Panc1 (cell line): ENCODE measurements at regions not wholly inside any gene's neighbourhood (a gene's known extent, or its start where the extent isn't known, plus 50 kb on each side); places are given as distances from the start of the nearest gene placed in this dataset. TPM values are rescaled to one million over a fixed set of nuclear protein-coding genes. Genes with fewer than 3 reads are reported as not detected.

Experiments
- ATAC-seq: fragments of 200-7000 bp; cut with Tn5 transposase; 2 replicates; pipeline ENCODE4 v1.9.1; 2020; ENCODE audit warnings: mild to moderate bottlenecking, moderate library complexity
- BruUV-seq: library from RNA; stranded (reverse); fragments of 400-500 nt; replicated peaks from 2 replicates; lab custom pipeline; 2021; lab: Mats Ljungman, UMichigan
- CTCF ChIA-PET: fragments of 300-600 bp; sonication (Branson Sonifier 250); formaldehyde crosslinking; loops from one replicate; lab custom pipeline; 2022; ENCODE audit warnings: antibody characterized with exemption; lab: Charles Lee
- POLR2A ChIA-PET: fragments of 300-600 bp; sonication (Branson Sonifier 250); formaldehyde crosslinking; loops from one replicate; lab custom pipeline; 2022; ENCODE audit warnings: antibody characterized with exemption; lab: Charles Lee
- DNase-seq: peaks from one replicate; pipeline ENCODE4 v3.0.0-alpha.2; 2010; ENCODE audit warnings: low read depth, low spot score
- H3K27ac ChIP-seq: 2 replicates; pipeline ENCODE4 v1.5.1; 2011; ENCODE audit warnings: mild to moderate bottlenecking, low read length, inconsistent platforms
- H3K27me3 ChIP-seq: fragments of 200-500 bp; sonication (Bioruptor generic); 2 replicates; pipeline ENCODE4 v1.6.0; 2014; ENCODE audit warnings: low read length, inconsistent platforms; ENCODE audit not compliant: control insufficient read depth, insufficient read depth
- H3K36me3 ChIP-seq: fragments of 200-500 bp; sonication (Bioruptor generic); 2 replicates; pipeline ENCODE4 v1.5.1; 2014; ENCODE audit warnings: inconsistent platforms, mild to moderate bottlenecking, low read length, moderate library complexity; ENCODE audit not compliant: control insufficient read depth, insufficient read depth
- H3K4me1 ChIP-seq: 2 replicates; pipeline ENCODE4 v1.5.1; 2011; ENCODE audit warnings: inconsistent platforms, mild to moderate bottlenecking, low read length, moderate library complexity; ENCODE audit not compliant: control insufficient read depth, insufficient read depth
- H3K4me3 ChIP-seq, 2 experiments: 2 replicates each; pipeline ENCODE4 v1.5.1; 2011 to 2012; ENCODE audit warnings: low read depth in 2 of 2, low read length in 2 of 2, mild to moderate bottlenecking in 2 of 2, inconsistent platforms in 1 of 2, moderate library complexity in 1 of 2
- H3K9me3 ChIP-seq: fragments of 200-500 bp; sonication (Bioruptor generic); 2 replicates; pipeline ENCODE4 v1.5.1; 2014; ENCODE audit warnings: low read depth, mild to moderate bottlenecking, inconsistent platforms, low read length, moderate library complexity; ENCODE audit not compliant: control insufficient read depth, insufficient read depth
- CTCF ChIP-seq: fragments of 450-650 bp; IDR thresholded peaks from 2 replicates; pipeline ENCODE4 v1.5.1; 2017; ENCODE audit warnings: mild to moderate bottlenecking
- POLR2AphosphoS5 ChIP-seq: IDR thresholded peaks from 2 replicates; pipeline ENCODE4 v1.6.1; 2012; ENCODE audit warnings: mild to moderate bottlenecking, low read depth, low read length, moderate library complexity
- REST ChIP-seq, 2 experiments: IDR thresholded peaks; 2 replicates each; pipeline ENCODE4 v1.6.1; 2011 to 2012; ENCODE audit warnings: low read depth in 2 of 2, control low read depth in 1 of 2, low read length in 1 of 2, mild to moderate bottlenecking in 1 of 2, moderate library complexity in 1 of 2; ENCODE audit not compliant: insufficient read depth in 1 of 2
- in situ Hi-C: cut with HindIII; loops from 2 replicates; pipeline ENCODE4 v1.10.0; 2016; ENCODE audit warnings: low sequenced_read_pairs, low pct_unique_long_range_greater_than_20kb
- intact Hi-C: fragments of 100-400 bp; cut with micrococcal nuclease; formaldehyde crosslinking; loops from one replicate; pipeline ENCODE4 v1.10.0; 2022; ENCODE audit not compliant: unreplicated experiment
- microRNA-seq: library from miRNA; unstranded; fragments of <30 nt; microRNA quantifications from one replicate; pipeline ENCODE4 v1.1.0, GENCODE V29; 2020; ENCODE audit not compliant: unreplicated experiment

- Histone ChIP-seq H3K4me3 (no peak overlapping the region), H3K27ac (no peak overlapping the region), H3K9me3 (peaks cover 2% of the 10 kb centered on the region; the same call in 1 of the 2 replicates), H3K4me1 (no peaks in the 10 kb centered on the region), H3K36me3 (no peaks in the 10 kb centered on the region), H3K27me3 (no peaks in the 10 kb centered on the region)
- TF ChIP-seq REST (IDR thresholded peaks at IDR 0.05; ENCODE audit: insufficient read depth in 1 of 2, low read depth in 2 of 2, low read length in 1 of 2) (no peak), POLR2AphosphoS5 (no peak), CTCF (no peak)
- ChIA-PET POLR2A (no interaction called here), CTCF (no interaction called here)
- ATAC-seq = no peak
- intact Hi-C loops = no loop called here
- in situ Hi-C loops = no loop called here
- BruUV-seq = no TSS peak
- no peak for DNase-seq
These were observed 50.6 kb upstream of the PDGFD start for GRCh38 chr11:104214517-104214916.

Small RNA genes lying in the stretch of these regions (microRNA-seq; reads per million reads assigned to microRNA genes)
- gene MIR7641-1 = not detected
